HG02588 (cell line): ENCODE measurements at regions not wholly inside any gene's neighbourhood (a gene's known extent, or its start where the extent isn't known, plus 50 kb on each side); places are given as distances from the start of the nearest gene placed in this dataset.
A peak's percentile ranks its signal among the peaks of the same experiment; 100 is the strongest.

Experiments used
- ATAC-seq: cut with Tn5 transposase; IDR thresholded peaks from one replicate; pipeline ENCODE4 v1.9.1; 2021; ENCODE audit warnings: mild to moderate bottlenecking, moderate library complexity; ENCODE audit not compliant: unreplicated experiment

GRCh38 chr2:6326958-6327357, 538.7 kb downstream of the CMPK2 start:
- no peak for ATAC-seq

DNA sequence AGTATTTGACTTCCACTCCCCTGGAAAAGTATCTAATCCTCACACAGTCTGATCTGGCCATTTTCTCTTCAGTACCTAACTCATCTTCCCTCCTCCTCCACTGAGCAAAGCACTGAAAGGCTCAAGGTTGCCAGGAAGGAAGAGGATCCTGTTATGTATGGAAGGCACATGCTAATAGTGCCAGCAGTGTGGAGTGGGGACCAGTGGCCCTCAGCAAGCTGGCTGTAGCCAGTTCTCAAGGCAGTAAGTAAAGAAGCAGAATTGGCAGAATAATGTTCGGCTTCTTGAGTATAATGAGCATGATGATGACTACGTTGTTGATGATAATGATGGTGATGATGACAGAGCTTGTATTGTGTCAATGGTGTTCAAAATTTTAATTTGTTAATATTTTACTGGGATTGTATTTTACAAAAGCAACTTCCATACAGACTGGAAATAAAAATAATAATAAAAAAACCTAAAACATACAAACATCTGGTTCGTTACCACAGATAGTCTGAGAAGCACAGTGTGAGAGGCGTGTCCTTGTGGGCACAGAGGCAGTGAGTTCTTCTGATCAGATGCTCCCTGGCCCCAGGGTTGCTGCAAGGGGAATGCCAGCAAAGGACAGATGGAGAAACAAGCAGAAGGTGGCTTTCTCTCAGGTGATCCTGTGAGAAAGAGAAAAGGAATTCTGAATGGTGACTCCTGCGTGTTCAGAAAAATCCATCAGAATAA, 528.8 kb downstream of the CMPK2 start:
- no peak for ATAC-seq

GRCh38 chr2:6337472-6337820, 528.3 kb downstream of the CMPK2 start:
- ATAC-seq, result no peak

GRCh38 chr2:6341588-6342129, 524.0 kb downstream of the CMPK2 start:
- no peak for ATAC-seq

GRCh38 chr2:6342273-6342920, 523.3 kb downstream of the CMPK2 start:
- peak; percentile 25 for ATAC-seq

GRCh38 chr2:6343076-6343475, 522.6 kb downstream of the CMPK2 start:
- no peak for ATAC-seq

DNA sequence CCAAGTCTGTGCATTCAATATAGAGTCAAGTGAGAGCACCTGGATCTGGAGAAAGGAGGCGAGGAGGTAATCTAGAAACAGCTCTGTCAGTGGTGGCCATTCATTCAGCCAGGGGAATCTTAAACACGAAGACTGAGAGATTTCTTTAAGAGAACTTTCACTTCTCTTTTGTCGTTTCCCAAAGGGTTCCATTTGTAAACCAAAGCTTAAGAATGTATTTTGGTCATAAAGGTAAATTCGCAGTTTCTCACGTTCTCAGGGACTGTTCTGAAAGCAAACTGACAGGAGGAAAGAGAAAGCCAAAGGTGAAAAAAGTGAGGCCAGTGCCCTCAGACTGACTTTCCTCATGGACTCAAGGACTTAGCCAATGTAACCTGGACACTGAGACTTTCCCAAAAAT, 513.5 kb downstream of the CMPK2 start:
- ATAC-seq, result peak; percentile 80

- ATAC-seq, result no peak
Observed at GRCh38 chr2:6352906-6353515, 512.7 kb downstream of the CMPK2 start.

DNA sequence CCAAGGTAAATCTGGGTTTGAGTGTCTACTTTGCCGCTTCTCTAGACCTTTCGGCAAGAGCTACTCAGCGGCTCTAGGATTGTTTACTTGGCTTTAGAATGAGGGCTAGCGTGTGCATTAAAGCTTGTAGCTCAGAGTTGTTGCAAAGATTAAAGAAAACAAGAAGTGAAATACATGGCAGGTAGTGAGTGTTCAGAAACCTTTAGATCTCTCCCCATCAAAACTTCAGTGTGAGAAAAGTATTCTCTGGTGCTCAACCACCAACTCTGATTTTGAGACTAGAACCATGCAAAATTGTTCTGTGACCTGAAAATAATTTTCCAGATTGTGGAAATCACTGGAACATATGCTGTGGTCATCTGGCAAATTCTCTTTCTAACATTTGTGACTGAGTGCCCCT, 512.0 kb downstream of the CMPK2 start:
- peak; percentile 57 for ATAC-seq

GRCh38 chr2:6354546-6354945, 511.2 kb downstream of the CMPK2 start:
- no peak for ATAC-seq

DNA sequence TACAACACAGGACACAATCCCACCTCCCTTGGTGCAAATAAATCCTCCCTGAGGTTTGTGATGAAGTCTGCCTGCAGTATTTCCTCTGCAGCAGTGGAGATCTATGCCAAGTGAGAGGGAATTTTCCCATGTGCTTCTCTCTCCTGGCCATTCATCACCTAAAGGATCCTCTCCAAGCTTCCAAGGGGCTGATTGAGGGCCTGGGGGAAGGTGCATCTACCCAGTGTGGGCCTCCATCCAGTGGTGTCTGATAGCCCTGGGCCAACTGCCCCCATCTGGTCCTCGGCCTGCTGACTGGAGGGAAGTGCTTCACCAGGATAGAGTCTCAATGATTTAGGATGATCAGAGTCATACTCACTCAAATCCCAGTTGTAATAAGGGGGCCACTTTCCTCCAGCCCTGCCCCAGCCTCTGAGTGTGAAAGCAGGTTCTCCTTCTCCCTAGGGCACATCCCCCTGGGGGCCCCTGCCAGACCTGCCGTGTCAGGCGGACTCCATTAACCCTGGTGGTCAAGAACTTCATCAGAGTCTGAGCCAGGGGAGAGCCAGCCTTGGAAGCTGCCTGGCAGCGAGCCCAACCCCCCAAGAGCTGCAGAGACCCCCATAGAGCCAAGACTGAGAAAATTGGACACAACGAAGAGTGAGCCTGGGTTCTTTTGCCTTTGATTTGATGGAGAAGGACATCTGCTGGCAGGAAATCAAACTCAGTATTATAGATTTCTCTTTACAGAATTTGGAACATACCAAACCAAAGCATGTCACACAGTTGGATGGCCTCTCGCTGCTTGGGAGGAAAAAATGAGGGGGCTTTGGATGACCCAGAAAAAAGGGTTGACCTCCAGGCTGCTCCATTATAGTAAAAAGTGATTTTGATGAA, 509.6 kb downstream of the CMPK2 start:
- no peak for ATAC-seq

GRCh38 chr2:6358546-6358945, 507.2 kb downstream of the CMPK2 start:
- no peak for ATAC-seq

GRCh38 chr2:6358985-6359384, 506.7 kb downstream of the CMPK2 start:
- ATAC-seq, result no peak

DNA sequence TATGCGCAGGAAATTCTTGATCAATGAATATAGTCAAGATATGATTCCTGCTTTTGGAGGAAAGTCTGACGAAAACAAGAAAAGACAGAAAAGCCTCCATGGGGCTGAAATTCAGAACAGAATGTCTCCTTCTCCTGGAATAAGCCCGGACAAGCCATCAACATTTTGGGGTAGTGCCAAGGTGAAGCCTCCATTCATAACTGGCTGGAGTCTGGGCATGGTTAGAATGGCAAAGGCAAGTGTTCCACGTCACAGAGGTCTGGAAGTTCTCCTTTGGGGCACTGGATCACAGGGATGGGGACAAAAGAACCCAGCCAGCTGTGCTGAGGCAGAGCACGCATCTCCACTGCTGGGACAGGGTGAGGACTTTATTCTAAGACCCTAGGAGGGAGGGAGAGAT, 505.7 kb downstream of the CMPK2 start:
- no peak for ATAC-seq

DNA sequence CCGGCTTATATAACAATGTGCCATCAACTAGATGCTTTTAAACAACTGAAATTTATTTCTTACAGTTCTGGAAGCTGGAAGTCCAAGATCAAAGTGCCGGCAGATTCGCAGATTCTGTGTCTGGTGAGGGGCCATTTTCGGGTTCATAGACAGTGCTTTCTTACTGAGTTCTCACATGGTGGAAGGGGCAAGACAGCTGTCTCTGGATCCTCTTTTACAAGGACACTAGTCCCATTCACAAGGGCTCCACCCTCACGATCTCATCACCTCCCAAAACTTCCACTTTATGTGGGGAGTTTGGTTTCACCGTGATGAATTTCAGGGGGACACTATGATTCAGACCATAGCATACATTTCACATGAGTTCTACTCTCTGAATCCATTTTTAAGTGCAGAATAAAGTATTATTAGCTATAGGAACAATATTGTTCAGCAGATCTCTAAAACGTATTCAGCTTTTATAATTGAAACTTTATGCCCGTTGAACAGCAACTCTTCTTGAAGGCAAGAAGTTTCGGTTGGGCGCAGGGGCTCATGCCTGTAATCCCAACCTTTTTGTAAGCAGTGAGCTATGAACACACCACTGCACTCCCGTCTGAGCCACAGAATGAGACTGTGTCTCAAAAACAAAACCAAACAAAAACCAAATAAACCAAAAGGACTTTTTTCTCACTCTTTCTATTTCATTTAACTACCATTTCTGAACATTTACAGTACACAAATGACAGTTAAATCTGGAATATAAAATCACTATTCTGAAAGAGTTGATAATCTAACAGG, 502.8 kb downstream of the CMPK2 start:
- no peak for ATAC-seq

DNA sequence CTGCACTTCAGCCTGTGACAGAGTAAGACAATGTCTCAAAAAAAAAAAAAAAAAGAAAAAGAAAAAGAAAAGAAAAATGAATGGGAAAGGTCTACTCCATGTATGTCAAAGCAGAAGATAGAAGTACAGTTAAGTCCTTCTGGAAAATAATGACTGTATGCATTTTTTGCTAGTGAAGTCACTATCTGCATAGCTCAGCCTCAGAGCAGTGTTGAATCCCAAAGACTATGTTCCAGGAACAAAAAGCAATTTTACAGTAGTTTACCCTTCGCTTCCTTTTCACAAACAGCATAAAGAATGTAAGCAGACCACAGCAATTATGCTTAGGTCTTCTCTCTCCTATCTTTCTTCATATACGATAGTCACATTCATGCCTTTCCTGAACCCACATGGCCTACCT, 497.4 kb downstream of the CMPK2 start:
- no peak for ATAC-seq

GRCh38 chr2:6369266-6369665, 496.4 kb downstream of the CMPK2 start:
- ATAC-seq, result no peak

- no peak for ATAC-seq
Observed at GRCh38 chr2:6370753-6371551, 494.8 kb downstream of the CMPK2 start.

GRCh38 chr2:6372317-6372901, 493.3 kb downstream of the CMPK2 start:
- ATAC-seq, result no peak
